OCI-LY7 (cell line): ENCODE measurements at regions not wholly inside any gene's neighbourhood (a gene's known extent, or its start where the extent isn't known, plus 50 kb on each side); places are given as distances from the start of the nearest gene placed in this dataset.

Experiments used
- CTCF ChIP-seq: fragments of 200-600 bp; sonication (generic); conservative IDR thresholded peaks from 2 replicates; pipeline ENCODE4 v1.5.1; 2014; ENCODE audit warnings: mild to moderate bottlenecking, antibody characterized with exemption, low read length, moderate library complexity, mixed read lengths
- EZH2phosphoT487 ChIP-seq: fragments of 200-600 bp; sonication (generic); IDR thresholded peaks from 2 replicates; pipeline ENCODE4 v1.6.1; 2018; ENCODE audit warnings: low read depth, borderline replicate concordance, mild to moderate bottlenecking, mixed run types, antibody characterized with exemption, low read length, moderate library complexity, mixed read lengths

- TF ChIP-seq CTCF (peak; percentile 70), EZH2phosphoT487 (no peak)
Measured at GRCh38 chrX:26651755-26652154, 435.8 kb downstream of the MAGEB5 start.
